AML-193 (cell line): ENCODE measurements at regions not wholly inside any gene's neighbourhood (a gene's known extent, or its start where the extent isn't known, plus 50 kb on each side); places are given as distances from the start of the nearest gene placed in this dataset.
A peak's percentile ranks its signal among the peaks of the same experiment; 100 is the strongest.

Experiments
- DNase-seq, 2 experiments: peaks; one replicate each; lab custom pipeline; 2025; lab: John Stamatoyannopoulos, UW

DNA sequence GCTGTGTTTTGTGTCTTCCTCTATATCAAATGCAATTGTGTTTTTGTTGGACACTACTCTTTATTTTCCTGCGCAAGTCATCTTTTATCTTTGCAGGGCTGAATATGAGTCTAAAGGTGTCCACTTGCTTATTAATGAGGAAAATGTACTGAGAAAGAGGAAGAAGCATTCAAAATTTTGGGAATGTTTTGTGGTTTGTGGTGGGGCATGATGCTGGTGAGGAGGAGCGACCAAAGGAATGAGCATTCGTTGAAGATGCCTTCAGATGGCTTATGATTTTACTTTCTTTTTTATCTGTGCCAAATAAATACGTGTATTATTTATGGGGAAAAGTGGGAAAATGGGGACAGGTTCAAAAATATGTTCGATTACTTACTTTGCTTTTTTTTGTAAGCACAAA is 63.9 kb upstream of the SMIM21 start:
- DNase-seq, result no peak

DNA sequence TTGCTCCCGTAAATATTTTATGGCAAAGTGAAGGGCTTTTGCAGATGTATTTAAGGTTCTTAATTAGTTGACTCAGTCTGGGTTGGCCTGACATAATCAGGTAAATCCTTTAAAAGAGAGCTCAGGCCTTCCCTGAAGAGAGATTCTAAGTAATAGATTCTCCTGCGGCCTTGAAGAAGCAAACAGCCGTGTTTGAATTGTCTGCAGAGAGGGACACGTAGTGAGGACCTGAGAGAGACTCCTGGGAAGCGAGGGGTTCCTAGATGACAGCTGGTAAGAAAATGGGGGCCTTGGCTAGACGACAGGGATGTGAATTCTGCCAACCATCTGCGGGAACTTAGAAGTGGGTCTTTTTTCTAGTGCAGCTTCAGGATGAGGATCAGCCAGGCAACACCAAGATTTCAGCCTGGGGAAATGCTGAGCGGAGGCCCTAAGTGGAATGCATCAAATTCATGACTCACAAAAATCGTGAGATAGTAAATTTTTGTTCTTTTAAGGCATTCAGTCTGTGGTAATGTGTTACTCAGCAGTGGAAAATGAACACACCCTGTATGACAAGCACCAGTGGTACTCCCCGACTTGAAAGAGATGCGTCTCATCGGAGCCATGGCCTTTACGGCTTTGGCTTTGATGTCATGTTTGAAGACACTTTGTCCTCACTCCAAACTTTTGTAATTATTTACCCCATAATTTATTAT is 62.1 kb upstream of the SMIM21 start:
- no peak for DNase-seq

DNA sequence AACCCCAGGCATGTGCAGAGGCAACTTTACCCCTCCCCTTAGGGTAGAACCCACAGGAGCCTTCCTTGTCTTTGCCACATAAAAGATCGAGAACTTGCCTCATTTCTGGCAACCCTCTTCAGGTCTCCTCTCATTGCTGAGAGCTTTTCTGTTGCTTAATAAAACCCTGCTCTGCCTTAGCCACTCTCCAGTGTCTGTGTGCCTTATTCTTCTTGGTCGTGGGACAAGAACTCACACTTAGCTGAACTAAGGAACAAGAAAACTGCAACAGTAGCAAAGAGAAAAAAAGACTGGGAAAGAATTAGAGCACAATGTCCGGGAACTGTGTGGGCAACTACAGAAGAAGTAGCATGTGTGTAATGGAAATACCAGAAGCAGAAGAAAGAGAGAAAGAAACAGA is 56.2 kb upstream of the SMIM21 start:
- no peak for DNase-seq

DNA sequence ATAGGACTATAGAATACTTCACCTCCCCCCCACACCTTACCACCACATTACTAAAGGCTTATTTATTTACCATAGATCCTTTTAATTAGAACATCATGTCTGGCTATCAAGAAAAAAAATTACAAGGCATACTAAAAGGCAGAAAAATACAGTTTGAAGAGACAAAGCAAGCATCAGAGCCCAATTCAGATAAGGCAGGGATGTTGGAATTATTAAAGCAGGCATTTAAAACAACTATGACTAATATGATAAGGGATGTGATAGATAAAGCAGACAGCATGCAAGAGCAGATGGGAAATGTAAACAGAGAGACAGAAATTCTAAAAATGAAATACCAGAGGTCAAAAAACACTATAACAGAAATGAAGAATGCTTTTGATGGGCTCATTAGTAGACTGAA is 55.4 kb upstream of the SMIM21 start:
- DNase-seq, result no peak

DNA sequence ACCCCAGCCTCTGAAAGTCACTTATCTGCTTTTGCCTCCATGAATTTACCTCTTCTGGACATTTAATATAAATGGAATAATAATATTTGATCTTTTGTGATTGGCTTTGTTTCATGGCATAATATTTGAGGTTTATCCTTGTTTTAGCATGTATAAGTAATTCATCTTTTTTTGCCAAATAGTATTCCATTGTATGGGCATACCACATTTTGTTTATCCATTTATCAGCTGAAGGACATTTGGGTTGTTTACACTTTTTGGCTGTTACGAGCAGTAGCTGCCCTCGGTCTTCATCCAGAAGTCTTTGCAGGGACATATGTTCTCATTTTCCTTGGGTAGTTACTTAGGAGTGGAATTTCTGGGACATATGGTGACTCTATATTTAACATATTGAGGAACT is 53.0 kb upstream of the SMIM21 start:
- no peak for DNase-seq

DNA sequence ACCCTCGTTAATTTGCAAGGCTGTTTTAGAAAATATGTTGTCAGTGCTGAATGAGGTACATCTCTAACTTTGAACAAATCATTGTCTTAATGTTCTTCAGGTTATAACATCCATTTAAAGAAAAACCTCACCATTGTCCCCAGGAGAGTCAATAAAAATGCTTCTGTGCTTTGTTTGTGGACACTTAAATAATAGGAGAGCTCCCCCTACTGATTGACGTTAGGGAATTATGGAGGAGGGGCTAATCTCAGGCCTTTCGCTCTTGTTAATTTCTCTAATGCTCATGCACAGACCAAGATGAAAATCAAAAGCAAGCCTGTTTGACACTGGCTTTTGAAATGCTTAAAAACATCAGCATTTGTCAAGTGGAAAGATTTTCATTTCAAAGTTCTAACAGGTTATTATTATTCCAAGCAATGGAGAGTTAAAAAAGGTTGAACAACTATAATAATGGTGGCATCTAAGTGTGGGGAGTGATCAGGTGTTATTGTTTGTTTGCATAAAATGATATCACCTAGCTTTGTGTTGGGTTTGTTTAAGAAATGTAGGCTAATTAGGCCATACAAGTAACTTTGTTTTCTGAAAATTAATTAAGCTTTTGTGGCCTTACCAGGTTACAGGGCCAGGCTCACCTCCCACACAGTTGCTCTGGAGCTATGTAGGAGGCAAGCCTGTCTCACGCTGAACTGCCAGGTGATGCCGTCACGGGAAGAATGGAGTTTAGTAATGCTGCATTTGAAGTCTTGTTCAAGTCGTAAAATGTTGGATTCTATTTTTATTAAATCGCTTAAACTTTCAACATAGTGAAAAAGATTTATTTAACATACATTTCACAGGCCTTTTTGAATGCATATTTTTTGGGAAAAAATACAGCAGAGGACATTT is 51.7 kb upstream of the SMIM21 start:
- peak; percentile 51 to 58 for DNase-seq

DNA sequence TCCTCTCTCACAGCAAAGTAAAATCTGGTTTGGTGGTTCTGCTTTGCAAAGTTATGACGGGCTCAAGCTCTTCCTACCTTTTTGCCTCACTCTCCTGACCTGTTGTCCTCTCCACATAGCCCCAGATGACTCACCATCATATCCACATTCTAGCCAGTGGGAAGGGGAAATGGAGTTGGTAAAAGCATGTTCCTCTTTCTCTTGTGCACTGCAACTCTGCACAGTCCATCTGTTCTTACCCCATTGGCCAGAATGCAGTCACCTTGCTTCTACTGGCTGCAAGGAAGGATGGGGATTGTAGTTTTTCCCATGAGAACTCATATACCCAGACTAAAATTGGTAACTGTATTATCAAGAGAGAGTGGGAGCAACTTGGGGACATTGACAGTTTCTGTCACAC is 50.4 kb upstream of the SMIM21 start:
- DNase-seq, result peak; percentile 48 to 56
